GM18861 (cell line): ENCODE measurements at regions not wholly inside any gene's neighbourhood (a gene's known extent, or its start where the extent isn't known, plus 50 kb on each side); places are given as distances from the start of the nearest gene placed in this dataset.
"Not testable (repeated sequence)": the region's sequence is repeated elsewhere in the genome, so short reads cannot be mapped to it uniquely, and the experiment has no call there.

Source experiments
- ATAC-seq: cut with Tn5 transposase; IDR thresholded peaks from one replicate; pipeline ENCODE4 v1.9.1; 2021; ENCODE audit not compliant: unreplicated experiment

- ATAC-seq = no peak
These were observed 164.2 kb downstream of the VAPA start for GRCh38 chr18:10077986-10078385.

GRCh38 chr18:10080372-10080771 is 166.6 kb downstream of the VAPA start:
- no peak for ATAC-seq

DNA sequence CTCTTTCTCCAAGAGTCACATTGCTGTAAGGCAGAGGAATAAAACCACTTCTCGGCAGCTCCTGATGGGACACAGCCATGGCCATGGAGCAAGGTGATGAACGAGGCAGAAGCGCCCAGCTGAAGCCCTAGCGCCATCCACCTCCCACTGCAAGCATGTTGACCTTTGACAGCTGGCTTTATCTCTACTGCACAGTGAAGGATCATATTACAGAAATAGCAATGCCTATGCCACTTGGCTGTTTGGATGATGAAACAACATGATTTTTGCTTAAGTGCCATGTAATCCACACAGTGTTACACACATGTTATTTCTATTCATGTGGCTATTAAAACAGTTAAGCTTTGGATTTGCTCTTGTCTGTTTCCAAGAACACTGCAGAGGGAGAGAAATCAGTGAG is 167.7 kb downstream of the VAPA start:
- no peak for ATAC-seq

GRCh38 chr18:10085416-10085815 is 171.6 kb downstream of the VAPA start:
- no peak for ATAC-seq

DNA sequence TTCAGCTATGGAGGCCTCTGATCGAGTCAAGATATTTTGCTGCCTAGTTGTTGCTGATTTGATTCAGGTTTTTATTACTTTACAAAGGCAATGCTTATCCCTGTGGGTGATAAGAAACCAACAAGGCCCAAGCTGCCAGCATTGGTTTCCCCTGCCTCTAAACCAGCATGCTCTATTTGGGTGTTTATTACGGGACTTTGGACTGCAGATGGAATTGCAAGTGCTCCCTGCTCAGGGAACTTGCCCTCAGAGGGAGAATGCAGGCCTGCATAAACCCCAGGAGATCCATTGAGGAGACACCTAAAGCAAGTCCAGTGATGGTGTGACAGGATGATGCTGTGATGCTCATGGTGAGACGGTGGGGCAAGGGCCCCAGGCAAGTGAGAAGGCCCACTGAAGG is 172.1 kb downstream of the VAPA start:
- no peak for ATAC-seq

DNA sequence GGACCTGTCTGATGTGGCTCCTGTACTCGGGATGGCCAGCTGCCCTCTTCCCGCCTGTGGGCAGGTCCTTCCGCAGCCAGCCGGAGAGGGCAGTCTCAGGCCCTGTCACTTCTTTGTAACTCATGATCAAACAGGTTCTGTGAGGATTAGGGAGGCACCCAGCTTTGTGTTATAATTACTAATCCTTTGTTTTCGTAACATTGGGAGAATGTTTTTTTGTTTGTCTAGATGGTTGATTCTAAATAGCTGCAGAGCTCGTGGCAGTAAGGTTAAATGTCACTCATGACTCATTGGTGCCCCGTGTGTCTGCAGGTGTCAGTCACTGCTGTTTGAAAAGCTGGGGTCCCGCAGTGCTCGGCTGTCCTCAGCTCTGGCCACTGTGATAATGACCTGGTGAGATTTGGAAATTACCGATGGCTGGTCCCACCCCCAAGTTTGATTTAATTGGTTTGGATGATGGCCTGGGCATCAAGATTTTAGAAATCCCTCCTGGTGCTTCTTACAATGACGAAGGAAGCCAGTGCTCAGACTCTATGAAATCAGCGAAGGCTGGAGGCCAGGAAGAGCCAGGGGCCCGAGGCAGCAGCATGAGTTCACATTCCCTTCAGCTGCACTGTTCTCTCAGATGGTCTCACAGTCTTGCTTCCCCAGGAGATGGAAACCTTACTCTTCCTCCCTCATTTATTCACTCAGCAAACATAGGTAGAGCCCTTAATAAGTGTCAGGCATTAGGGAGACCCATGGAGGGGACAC is 172.8 kb downstream of the VAPA start:
- no peak for ATAC-seq

DNA sequence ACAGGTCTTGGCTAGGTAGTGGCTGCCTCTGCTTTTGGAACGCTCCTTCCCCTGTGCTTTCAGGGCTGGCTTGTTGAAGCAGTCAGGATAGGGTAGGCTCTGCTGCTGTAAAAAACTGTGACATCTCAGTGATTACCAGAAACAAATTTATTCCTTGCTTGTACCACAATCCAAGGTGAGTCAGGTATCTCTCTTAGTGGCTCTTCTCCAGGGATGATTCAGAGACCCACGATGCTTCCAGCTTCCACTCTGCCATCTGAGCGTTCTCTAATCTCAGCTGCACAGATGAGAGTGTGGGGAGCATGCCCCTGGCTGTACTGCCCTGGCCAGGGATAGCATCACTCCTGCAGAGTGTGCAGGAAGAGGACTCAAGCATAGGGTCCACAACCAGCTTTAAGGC is 174.9 kb downstream of the VAPA start:
- no peak for ATAC-seq

DNA sequence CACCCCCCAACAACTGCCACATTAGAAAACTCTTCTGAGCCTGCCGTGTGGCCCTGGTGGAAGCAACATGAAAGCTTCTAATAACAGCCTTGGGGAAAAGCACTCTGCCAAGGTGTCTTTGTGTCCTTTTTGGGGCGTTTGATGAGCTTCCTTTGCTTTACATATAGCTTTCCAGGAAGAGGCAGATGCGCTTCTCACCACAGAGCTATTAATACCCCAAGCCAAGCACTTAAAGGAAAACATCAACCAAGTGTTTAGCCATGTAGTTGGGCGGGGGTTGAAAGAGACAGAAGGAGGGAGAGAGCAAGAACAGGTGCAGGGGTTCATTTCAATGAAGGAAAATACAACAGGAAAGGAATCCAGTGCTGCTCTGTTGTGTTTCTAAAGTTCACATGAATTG is 176.1 kb downstream of the VAPA start:
- no peak for ATAC-seq

DNA sequence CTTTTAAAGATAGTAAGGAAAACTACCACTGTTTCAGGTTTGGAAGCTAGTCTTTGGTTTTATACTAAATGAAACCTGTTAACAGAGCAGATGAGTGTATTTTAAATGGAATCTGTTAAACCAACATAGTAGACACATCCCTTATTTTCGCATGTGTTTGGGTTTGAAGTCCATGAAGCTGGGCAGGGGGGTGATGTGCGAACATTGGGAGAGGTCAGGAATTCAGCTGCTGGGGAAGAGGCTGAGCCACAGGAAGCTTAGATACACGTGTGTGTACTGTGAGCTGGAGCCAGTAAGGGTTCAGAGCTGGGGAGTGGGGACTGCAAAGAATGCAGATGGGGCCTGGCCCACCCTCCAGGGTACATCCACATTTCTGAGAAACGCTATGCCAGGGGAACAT is 176.9 kb downstream of the VAPA start:
- ATAC-seq = no peak

- no peak for ATAC-seq
These were observed 179.6 kb downstream of the VAPA start for GRCh38 chr18:10093445-10093844.

- ATAC-seq = no peak
These were observed 180.3 kb downstream of the VAPA start for GRCh38 chr18:10094154-10094553.

DNA sequence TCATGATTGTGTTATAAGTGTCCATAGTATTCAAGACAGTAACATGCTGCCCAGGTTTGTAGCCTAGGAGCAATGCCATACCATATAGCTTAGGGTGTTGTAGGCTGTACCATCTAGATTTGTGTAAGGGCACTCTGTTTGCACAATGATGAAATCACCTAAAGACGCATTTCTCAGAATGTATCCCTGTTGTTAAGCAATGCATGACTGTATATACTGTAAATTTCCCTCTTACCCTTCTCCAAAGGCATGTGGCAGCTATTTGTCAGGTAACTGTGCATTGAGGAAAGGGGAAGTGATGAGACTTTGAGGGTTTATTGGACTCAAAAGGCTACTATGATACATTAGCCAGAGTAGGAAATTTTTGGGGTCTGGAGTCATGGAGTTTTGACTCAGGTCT is 180.8 kb downstream of the VAPA start:
- no peak for ATAC-seq

DNA sequence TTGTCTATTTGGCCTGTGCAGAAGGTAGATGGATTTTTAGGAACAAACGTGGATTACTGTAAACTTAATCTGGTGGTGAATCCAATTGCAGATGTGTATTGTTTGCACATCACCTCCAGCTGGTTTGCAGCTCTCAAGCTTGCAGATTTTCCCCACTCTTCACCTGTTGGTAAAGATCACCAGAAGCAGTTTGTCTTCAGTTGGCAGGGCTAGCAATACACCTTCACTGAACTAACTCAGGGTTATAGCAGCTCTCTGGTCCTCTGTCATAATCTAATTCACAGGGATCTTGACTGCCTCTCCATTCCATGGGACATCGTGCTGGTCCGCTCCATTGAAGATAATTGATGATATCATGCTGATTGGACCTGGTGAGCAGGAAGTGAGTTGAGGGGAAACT is 181.5 kb downstream of the VAPA start:
- ATAC-seq = no peak

- ATAC-seq = no peak
These were observed 185.8 kb downstream of the VAPA start for GRCh38 chr18:10099539-10100140.

GRCh38 chr18:10100196-10100595 is 186.4 kb downstream of the VAPA start:
- ATAC-seq = no peak

DNA sequence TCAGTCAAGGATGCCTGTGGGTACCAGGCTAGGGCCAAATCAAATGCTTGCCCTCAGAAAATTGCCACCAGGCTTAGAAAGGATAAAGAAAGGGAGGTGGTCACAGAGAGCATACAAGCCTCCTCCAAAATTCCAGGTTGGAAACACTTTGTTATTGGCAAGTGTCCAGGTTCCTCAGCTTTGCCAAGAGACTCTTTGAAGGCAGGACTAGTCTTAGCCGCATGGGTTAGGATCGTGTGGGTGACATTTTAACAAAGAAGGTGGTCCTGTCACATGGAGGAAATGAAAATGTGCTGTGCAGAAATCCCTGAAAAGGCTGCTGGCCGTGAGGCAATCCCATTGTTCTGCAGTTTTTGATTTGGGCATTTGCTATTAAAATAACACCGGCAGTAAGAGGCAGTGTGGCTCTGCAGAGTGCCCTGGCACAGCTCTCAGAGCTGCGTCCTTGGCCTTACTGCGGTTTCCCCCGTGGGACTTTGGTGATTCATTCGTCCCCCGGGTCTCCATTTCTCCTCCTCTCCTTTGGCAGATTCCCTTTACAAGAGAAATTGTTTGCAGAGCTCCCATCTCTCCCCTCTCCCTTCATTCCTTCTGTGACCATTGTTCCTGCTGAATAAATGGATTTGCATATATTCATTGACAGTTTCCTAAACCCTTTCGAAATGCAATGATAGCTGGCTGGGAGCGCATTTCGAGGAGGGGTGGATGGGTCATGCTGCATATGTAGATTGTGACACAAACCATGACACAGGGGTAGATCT is 187.3 kb downstream of the VAPA start:
- ATAC-seq = no peak

DNA sequence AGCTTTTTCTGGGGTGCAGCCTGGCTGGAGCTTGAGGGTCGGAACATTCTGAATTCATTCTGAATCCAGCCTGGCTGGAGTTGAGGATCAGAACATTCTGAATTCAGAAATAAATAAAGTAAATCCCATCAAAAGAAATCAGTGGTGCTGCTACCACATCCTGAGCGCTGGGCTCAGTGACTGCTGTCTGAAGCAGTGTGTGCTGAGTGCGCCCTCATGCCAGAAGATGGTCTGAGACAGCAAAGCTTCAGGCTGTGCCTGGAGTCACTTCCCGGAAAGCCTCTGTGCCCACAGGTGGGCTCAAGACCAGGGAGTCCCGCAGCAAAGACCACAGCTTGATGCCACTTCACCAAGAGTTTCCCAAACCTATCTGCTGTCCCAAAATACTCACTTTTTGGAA is 187.9 kb downstream of the VAPA start:
- ATAC-seq = no peak

DNA sequence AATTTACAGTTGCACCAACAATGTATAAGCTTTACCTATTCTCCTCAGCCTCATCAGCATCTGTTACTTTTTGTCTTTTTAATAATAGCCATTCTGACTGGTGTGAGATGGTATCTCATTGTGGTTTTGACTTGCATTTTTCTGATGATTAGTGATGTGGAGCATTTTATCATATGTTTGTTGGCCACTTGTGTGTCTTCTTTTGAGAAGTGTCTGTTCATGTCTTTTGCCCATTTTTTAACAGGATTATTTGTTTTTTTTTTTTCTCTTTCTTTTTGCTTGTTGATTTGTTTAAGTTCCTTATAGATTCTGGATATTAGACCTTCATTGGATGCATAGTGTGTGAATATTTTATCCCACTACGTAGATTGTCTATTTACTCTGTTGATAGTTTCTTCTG is 191.3 kb downstream of the VAPA start:
- ATAC-seq = not testable (repeated sequence)

DNA sequence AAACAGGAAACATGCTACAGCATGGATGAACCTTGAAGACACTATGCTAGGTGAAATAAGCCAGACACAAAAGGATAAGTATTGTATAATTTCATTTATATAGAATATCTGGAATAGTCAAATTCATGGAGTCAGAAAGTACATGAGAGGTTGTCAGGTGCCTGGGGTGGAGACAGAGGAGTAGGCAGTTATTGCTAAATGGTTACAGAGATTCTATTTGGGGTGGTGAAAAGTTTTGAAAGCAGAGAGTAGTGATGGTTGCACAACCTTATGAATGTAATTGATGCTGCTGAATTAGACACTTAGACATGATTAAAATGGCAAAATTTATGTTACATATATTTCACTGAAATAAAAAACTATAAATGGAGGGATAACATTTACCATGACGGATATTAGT is 197.4 kb downstream of the VAPA start:
- ATAC-seq = no peak

GRCh38 chr18:10111944-10112343 is 198.1 kb downstream of the VAPA start:
- no peak for ATAC-seq

DNA sequence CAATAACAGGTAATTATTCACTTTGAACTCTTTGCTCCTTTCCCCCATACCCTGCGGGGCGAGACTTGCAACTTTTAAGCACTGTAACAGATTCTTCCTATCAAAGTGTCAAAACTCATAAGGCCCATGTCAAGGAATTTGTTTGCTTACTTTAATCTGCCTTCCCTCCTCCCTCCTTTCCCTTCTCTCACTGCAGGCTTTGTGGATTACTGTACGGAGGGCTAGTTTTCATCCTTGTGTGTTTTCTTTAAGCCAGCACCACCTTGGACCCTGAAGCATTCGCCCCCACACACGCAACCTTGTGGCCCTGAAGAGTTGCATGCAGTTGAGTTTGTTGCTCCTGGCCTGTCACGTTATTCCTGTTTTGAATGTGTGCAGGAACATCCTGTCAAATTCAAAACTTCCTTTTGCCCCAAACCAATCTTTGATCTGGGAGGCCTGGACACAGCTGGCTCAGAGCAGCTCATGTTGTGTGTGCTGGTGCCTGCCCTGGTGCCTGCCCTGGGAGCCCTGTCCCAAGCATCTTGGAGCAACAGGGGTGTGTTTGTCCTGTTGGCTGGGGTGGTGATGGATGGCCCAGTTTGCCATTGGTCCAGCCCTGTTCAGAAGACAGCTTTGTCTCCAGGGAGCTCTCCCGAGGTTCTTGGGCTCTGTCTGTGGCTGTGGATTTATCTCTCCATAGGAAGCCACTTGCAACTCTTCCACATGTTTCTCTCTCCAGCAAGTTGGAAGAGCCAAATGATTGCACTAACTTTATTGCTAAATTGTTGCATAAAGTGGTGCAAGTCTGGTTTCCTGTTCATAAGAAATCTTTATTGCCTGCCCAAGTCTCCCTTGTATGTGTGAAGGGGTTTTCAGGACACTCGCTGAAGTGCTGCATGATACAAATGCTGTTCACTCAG is 199.6 kb downstream of the VAPA start:
- ATAC-seq = no peak
